ENCODE measurements at regions not wholly inside any gene's neighbourhood (a gene's known extent, or its start where the extent isn't known, plus 50 kb on each side); places are given as distances from the start of the nearest gene placed in this dataset.

GRCh38 chr4:178412455-178412854 lies 970.2 kb upstream of the AGA start:
- no peak for DNase-seq (ENCODE audit: low read depth)

GRCh38 chr4:178414042-178414441 lies 971.8 kb upstream of the AGA start:
- no peak for DNase-seq (ENCODE audit: low read depth)

GRCh38 chr4:178414881-178415446 lies 972.7 kb upstream of the AGA start:
- no peak for DNase-seq (ENCODE audit: low read depth)

- no peak for DNase-seq (ENCODE audit: low read depth)
Observed at GRCh38 chr4:178415925-178416324, 973.7 kb upstream of the AGA start.

GRCh38 chr4:178423366-178423765 lies 981.1 kb upstream of the AGA start:
- no peak for DNase-seq (ENCODE audit: low read depth)

- DNase-seq (ENCODE audit: low read depth) = no peak
Observed at GRCh38 chr4:178426871-178427270, 984.6 kb upstream of the AGA start.

- no peak for DNase-seq (ENCODE audit: low read depth)
Observed at GRCh38 chr4:178427663-178428062, 985.4 kb upstream of the AGA start.

- no peak for DNase-seq (ENCODE audit: low read depth)
Observed at GRCh38 chr4:178448372-178449035, 1006.3 kb upstream of the AGA start.

- no peak for DNase-seq (ENCODE audit: low read depth)
Observed at GRCh38 chr4:178450614-178451013, 1008.4 kb upstream of the AGA start.

- DNase-seq (ENCODE audit: low read depth) = no peak
Observed at GRCh38 chr4:178453057-178453456, 1010.8 kb upstream of the AGA start.

GRCh38 chr4:178457286-178457685 lies 1015.0 kb upstream of the AGA start:
- DNase-seq (ENCODE audit: low read depth) = no peak

GRCh38 chr4:178462710-178463109 lies 1020.5 kb upstream of the AGA start:
- no peak for DNase-seq (ENCODE audit: low read depth)

- no peak for DNase-seq (ENCODE audit: low read depth)
Observed at GRCh38 chr4:178463747-178464146, 1021.5 kb upstream of the AGA start.

- no peak for DNase-seq (ENCODE audit: low read depth)
Observed at GRCh38 chr4:178470996-178471784, 1029.0 kb upstream of the AGA start.

- DNase-seq (ENCODE audit: low read depth) = no peak
Observed at GRCh38 chr4:178471994-178472393, 1029.8 kb upstream of the AGA start.

GRCh38 chr4:178480105-178480504 lies 1037.9 kb upstream of the AGA start:
- DNase-seq (ENCODE audit: low read depth) = no peak

GRCh38 chr4:178480881-178481280 lies 1038.6 kb upstream of the AGA start:
- DNase-seq (ENCODE audit: low read depth) = no peak

- DNase-seq (ENCODE audit: low read depth) = no peak
Observed at GRCh38 chr4:178481564-178481963, 1039.3 kb upstream of the AGA start.

GRCh38 chr4:178523038-178523437 lies 1080.8 kb upstream of the AGA start:
- DNase-seq (ENCODE audit: low read depth) = no peak

GRCh38 chr4:178535939-178536579 lies 1093.8 kb upstream of the AGA start:
- DNase-seq (ENCODE audit: low read depth) = no peak

GRCh38 chr4:178553201-178553600 lies 1111.0 kb upstream of the AGA start:
- DNase-seq (ENCODE audit: low read depth) = no peak

- DNase-seq (ENCODE audit: low read depth) = no peak
Observed at GRCh38 chr4:178554352-178554751, 1112.1 kb upstream of the AGA start.

GRCh38 chr4:178556796-178557195 lies 1114.6 kb upstream of the AGA start:
- no peak for DNase-seq (ENCODE audit: low read depth)
